ENCODE measurements at regions not wholly inside any gene's neighbourhood (a gene's known extent, or its start where the extent isn't known, plus 50 kb on each side); places are given as distances from the start of the nearest gene placed in this dataset.

DNA sequence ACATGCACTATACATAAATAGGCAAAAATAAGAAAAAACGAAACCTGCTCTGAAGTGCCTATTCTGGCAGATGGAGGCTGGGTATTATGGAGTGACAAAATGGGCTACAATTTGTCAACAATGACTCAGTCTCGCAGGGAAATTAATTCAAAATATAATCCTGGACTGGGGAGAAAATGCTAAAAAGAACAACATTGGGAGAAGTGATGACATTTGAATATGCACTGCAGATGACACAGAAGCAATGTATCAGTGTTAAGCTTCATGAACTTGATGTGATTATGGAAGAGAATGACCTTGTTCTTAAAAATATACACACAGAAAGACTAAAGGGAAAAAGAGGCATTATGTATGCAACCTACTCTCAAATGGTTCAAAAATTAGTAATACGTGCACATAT lies 74.8 kb upstream of the PSMD7 start:
- no peak for ATAC-seq (ENCODE audit: low read depth)
- DNase-seq (ENCODE audit: low spot score) = no peak
- no peak overlapping the region for H3K27ac ChIP-seq (ENCODE audit: poor library complexity, severe bottlenecking)
- peaks cover 8% of the 10 kb centered on the region for H3K27me3 ChIP-seq (ENCODE audit: insufficient read depth, poor library complexity, severe bottlenecking)
- no peaks in the 10 kb centered on the region for H3K4me1 ChIP-seq (ENCODE audit: insufficient read depth, poor library complexity, severe bottlenecking)
- H3K36me3 ChIP-seq (ENCODE audit: low read depth) = no peaks in the 10 kb centered on the region
- TF ChIP-seq, protein P1, sequence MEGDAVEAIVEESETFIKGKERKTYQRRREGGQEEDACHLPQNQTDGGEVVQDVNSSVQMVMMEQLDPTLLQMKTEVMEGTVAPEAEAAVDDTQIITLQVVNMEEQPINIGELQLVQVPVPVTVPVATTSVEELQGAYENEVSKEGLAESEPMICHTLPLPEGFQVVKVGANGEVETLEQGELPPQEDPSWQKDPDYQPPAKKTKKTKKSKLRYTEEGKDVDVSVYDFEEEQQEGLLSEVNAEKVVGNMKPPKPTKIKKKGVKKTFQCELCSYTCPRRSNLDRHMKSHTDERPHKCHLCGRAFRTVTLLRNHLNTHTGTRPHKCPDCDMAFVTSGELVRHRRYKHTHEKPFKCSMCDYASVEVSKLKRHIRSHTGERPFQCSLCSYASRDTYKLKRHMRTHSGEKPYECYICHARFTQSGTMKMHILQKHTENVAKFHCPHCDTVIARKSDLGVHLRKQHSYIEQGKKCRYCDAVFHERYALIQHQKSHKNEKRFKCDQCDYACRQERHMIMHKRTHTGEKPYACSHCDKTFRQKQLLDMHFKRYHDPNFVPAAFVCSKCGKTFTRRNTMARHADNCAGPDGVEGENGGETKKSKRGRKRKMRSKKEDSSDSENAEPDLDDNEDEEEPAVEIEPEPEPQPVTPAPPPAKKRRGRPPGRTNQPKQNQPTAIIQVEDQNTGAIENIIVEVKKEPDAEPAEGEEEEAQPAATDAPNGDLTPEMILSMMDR (IDR thresholded peaks at IDR 0.05; ENCODE audit: poor library complexity, severe bottlenecking) = no peak
- no peaks in the 10 kb centered on the region for H3K9me3 ChIP-seq (ENCODE audit: severe bottlenecking)
- H3K4me3 ChIP-seq (ENCODE audit: severe bottlenecking) = no peak overlapping the region

DNA sequence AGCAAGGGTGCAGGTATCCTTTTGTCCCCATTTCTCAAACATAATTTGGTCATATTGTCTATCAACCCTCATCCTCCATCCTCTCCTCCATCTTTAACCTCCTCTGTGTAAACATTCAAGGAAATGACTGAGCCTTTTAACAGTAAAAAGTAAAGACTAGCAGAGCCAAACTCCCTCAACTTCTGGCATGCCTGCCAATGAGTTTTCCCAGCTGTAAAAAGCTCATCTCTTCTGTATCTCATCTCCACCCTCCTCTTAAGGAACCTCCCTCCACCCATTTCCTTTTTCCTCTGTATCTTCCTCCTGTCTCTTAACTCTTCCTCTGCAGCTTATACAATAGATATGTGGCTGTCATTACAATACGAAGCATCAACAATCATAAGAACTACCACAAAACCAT lies 76.9 kb upstream of the PSMD7 start:
- Histone ChIP-seq H3K4me1 (ENCODE audit: insufficient read depth, poor library complexity, severe bottlenecking) (no peaks in the 10 kb centered on the region), H3K4me3 (ENCODE audit: severe bottlenecking) (no peak overlapping the region), H3K9me3 (ENCODE audit: severe bottlenecking) (no peaks in the 10 kb centered on the region), H3K27ac (ENCODE audit: poor library complexity, severe bottlenecking) (no peak overlapping the region), H3K36me3 (ENCODE audit: low read depth) (no peaks in the 10 kb centered on the region), H3K27me3 (ENCODE audit: insufficient read depth, poor library complexity, severe bottlenecking) (peaks cover under 1% of the 10 kb centered on the region)
- ATAC-seq (ENCODE audit: low read depth) (no peak), DNase-seq (ENCODE audit: low spot score) (no peak)
- TF ChIP-seq, protein P1 (IDR thresholded peaks at IDR 0.05; ENCODE audit: poor library complexity, severe bottlenecking) = no peak

DNA sequence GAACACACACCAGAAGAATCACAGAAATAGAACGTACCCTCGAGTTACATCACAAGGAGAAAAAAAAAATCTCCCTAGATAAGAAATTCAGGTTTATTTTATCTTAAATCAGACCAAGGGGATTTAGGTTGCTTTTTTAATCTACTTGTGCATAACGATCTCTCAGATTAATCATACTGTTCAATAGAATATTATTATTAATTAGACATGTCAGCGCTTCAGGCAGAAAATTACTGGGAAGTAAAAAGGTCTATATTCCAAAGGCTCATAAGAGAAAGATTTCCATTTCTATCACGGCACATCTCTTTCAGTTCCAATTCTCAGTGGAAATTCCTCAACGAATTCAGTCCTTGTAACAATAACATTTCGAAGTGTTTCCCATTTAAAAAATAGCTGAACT lies 77.7 kb upstream of the PSMD7 start:
- no peaks in the 10 kb centered on the region for H3K36me3 ChIP-seq (ENCODE audit: low read depth)
- DNase-seq (ENCODE audit: low spot score) (no peak), ATAC-seq (ENCODE audit: low read depth) (no peak)
- H3K27me3 ChIP-seq (ENCODE audit: insufficient read depth, poor library complexity, severe bottlenecking) = no peaks in the 10 kb centered on the region
- no peaks in the 10 kb centered on the region for H3K4me1 ChIP-seq (ENCODE audit: insufficient read depth, poor library complexity, severe bottlenecking)
- H3K9me3 ChIP-seq (ENCODE audit: severe bottlenecking) = no peaks in the 10 kb centered on the region
- no peak overlapping the region for H3K4me3 ChIP-seq (ENCODE audit: severe bottlenecking)
- no peak overlapping the region for H3K27ac ChIP-seq (ENCODE audit: poor library complexity, severe bottlenecking)
- TF ChIP-seq, protein P1 (IDR thresholded peaks at IDR 0.05; ENCODE audit: poor library complexity, severe bottlenecking) = no peak

DNA sequence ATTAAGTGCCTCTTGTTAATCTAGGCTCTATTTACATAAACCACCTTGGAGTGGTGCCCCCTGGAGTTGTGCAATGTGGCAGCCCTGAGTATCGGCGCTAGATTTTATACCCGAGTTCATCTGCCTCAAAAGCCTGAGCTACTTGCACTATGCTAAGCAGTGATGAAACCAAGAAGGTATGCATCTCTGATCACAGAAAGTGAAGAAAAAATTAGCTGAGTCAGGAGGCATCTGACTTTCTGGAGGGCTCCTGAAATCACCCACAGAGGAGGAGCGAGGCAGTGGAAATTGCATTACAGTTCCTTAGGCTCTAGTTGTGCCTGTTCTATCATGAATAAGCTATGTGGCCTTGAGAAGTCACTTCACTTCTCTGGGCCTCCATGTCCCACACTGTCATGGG lies 80.3 kb upstream of the PSMD7 start:
- no peak for ATAC-seq (ENCODE audit: low read depth)
- TF ChIP-seq, protein P1 (IDR thresholded peaks at IDR 0.05; ENCODE audit: poor library complexity, severe bottlenecking) = no peak
- no peak overlapping the region for H3K27ac ChIP-seq (ENCODE audit: poor library complexity, severe bottlenecking)
- no peaks in the 10 kb centered on the region for H3K36me3 ChIP-seq (ENCODE audit: low read depth)
- H3K9me3 ChIP-seq (ENCODE audit: severe bottlenecking) = no peaks in the 10 kb centered on the region
- DNase-seq (ENCODE audit: low spot score) = no peak
- no peaks in the 10 kb centered on the region for H3K27me3 ChIP-seq (ENCODE audit: insufficient read depth, poor library complexity, severe bottlenecking)
- H3K4me1 ChIP-seq (ENCODE audit: insufficient read depth, poor library complexity, severe bottlenecking) = no peaks in the 10 kb centered on the region
- H3K4me3 ChIP-seq (ENCODE audit: severe bottlenecking) = no peak overlapping the region

DNA sequence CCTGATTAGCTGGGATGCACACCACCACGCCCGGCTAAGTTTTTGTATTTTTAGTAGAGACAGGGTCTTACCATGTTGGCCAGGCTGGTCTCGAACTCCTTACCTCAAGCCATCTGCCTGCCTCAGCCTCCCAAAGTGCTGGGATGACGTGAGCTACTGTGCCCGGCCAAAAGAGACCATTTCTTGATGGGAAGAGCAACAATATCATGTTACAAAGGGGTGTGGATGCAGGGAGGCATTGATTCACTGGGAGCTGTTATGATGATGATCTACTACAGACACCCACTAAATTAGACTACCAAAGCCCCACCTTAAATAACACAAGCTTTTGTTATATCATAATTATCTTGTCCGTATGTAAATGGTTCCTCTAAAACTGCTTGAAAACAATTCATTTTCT lies 81.4 kb upstream of the PSMD7 start:
- H3K27me3 ChIP-seq (ENCODE audit: insufficient read depth, poor library complexity, severe bottlenecking) = no peaks in the 10 kb centered on the region
- H3K9me3 ChIP-seq (ENCODE audit: severe bottlenecking) = no peaks in the 10 kb centered on the region
- H3K4me1 ChIP-seq (ENCODE audit: insufficient read depth, poor library complexity, severe bottlenecking) = no peaks in the 10 kb centered on the region
- H3K36me3 ChIP-seq (ENCODE audit: low read depth) = no peaks in the 10 kb centered on the region
- TF ChIP-seq, protein P1 (IDR thresholded peaks at IDR 0.05; ENCODE audit: poor library complexity, severe bottlenecking) = no peak
- no peak overlapping the region for H3K27ac ChIP-seq (ENCODE audit: poor library complexity, severe bottlenecking)
- ATAC-seq (ENCODE audit: low read depth) (no peak), DNase-seq (ENCODE audit: low spot score) (no peak)
- no peak overlapping the region for H3K4me3 ChIP-seq (ENCODE audit: severe bottlenecking)
